Neuron (in vitro differentiated cells): ENCODE measurements at regions not wholly inside any gene's neighbourhood (a gene's known extent, or its start where the extent isn't known, plus 50 kb on each side); places are given as distances from the start of the nearest gene placed in this dataset.

Source experiments
- H2AFZ ChIP-seq: one replicate; pipeline ENCODE4 v1.6.1; 2013; ENCODE audit warnings: low read depth, mild to moderate bottlenecking, inconsistent platforms, low read length, moderate library complexity
- H3K27me3 ChIP-seq: one replicate; pipeline ENCODE4 v1.6.1; 2013; ENCODE audit warnings: low read length; ENCODE audit not compliant: insufficient read depth
- H3K36me3 ChIP-seq: one replicate; pipeline ENCODE4 v1.6.1; 2013; ENCODE audit warnings: low read length; ENCODE audit not compliant: insufficient read depth
- H3K4me1 ChIP-seq: one replicate; pipeline ENCODE4 v1.6.1; 2013; ENCODE audit warnings: low read length; ENCODE audit not compliant: insufficient read depth
- H3K4me3 ChIP-seq: 2 replicates; pipeline ENCODE4 v1.5.1; 2013; ENCODE audit warnings: mild to moderate bottlenecking, low read length, moderate library complexity
- H3K9me3 ChIP-seq: one replicate; pipeline ENCODE4 v1.6.1; 2013; ENCODE audit warnings: low read length

DNA sequence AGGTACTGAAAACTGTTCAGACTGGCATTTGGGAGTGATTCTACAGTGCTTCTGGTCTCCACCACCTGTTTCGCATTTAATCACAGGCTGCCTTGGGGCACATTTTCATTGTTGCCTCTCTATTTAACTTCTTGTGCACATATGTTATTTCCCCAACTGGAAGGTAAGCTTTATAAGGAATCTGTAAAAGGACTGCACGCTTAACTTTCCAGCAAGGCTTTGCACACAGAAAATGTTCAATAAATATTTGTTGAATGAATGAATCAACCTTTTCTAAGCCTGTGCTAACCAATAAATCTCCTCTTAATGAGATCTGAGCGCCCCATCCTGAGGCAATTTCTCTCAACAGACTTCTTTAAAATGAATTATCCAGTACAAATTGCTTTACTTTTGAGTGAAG lies 84.3 kb upstream of the ARHGAP29 start:
- Histone ChIP-seq H3K27me3 (no peaks in the 10 kb centered on the region), H3K4me3 (no peak overlapping the region), H3K9me3 (no peaks in the 10 kb centered on the region), H2AFZ (no peak overlapping the region), H3K4me1 (no peaks in the 10 kb centered on the region), H3K36me3 (no peaks in the 10 kb centered on the region)

DNA sequence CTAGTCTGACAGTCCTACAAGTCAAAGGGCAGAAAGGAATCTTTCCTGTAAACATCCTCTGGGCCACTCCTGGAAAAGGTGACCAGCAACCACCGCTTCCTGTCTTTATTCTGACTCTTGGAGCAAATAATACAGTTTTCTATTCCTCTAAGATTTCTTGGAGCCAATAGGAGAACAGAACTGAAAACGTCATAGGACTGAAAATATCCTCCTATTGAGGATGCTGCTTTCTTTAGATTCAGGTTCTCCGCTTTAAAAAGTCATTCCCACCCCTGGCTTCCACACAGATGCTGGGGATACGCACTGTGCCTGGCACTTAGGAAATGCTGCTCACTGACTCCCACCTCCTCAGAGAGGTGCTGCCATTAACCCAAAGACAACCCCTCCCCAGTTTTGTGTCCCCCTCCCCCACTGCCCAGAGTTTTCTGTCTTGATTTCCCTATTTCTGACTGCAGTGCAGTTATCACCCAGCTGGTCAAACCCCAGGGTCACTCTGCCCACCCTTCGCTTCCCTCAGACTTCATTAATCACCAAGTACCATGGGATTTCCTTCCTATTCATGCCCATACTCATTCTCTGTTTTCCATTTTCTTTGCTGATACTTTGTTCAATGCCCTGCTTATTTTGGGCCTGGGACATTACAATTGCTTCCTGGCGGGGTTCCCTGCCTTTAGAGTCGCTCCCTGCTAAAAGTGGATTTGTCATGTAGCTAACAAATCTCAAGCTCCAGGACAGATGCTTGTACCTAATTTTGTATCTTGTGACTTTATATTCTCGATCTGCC lies 82.1 kb upstream of the ARHGAP29 start:
- no peak overlapping the region for H2AFZ ChIP-seq
- no peaks in the 10 kb centered on the region for H3K9me3 ChIP-seq
- no peak overlapping the region for H3K4me3 ChIP-seq
- no peaks in the 10 kb centered on the region for H3K36me3 ChIP-seq
- H3K27me3 ChIP-seq: no peaks in the 10 kb centered on the region
- H3K4me1 ChIP-seq: no peaks in the 10 kb centered on the region

DNA sequence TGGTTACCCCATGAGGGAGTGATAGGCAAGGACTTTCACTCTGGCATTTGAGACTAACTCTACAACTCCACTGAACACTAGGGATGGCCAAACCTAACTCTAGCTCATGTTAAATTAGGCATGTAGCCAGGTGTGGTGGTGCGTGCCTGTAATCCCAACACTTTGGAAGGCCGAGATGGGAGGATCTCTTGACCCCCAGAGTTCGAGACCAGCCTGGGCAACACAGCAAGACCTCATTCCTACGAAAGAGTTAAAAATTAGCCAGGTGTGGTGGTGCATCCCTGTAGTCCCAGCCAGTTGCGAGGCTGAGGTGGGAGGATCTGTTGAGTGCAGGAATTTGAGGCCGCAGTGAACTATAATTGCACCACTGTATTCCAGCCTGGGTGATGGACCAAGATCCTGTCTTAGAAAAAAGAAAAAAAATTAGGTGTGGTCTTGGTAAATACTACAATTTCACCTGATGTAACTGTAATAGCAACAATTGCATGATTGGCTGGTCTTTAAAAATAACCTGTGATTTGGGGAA lies 81.2 kb upstream of the ARHGAP29 start:
- H3K36me3 ChIP-seq: no peaks in the 10 kb centered on the region
- no peaks in the 10 kb centered on the region for H3K27me3 ChIP-seq
- no peak overlapping the region for H2AFZ ChIP-seq
- H3K9me3 ChIP-seq: no peaks in the 10 kb centered on the region
- H3K4me3 ChIP-seq: no peak overlapping the region
- no peaks in the 10 kb centered on the region for H3K4me1 ChIP-seq

DNA sequence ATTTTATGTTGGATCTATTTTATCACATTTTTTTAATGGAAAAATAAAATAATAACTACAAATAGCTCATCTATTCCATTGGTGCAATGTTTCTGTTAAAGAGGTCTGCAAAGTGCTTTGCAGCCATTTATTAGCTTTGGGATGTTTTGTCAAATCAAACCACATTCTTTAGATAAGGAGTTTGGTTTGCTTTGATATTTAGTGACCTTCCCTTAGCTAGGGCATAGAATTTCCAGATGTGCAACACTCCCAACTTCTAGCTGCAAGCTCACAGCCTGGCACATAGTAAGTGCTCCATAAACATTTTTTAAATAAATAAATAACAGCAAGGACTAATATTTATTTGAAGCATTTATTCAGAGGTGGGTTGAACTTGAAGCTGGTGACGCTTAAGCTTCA lies 80.4 kb upstream of the ARHGAP29 start:
- no peaks in the 10 kb centered on the region for H3K27me3 ChIP-seq
- H2AFZ ChIP-seq: no peak overlapping the region
- H3K4me3 ChIP-seq: no peak overlapping the region
- no peaks in the 10 kb centered on the region for H3K9me3 ChIP-seq
- H3K4me1 ChIP-seq: no peaks in the 10 kb centered on the region
- H3K36me3 ChIP-seq: no peaks in the 10 kb centered on the region

DNA sequence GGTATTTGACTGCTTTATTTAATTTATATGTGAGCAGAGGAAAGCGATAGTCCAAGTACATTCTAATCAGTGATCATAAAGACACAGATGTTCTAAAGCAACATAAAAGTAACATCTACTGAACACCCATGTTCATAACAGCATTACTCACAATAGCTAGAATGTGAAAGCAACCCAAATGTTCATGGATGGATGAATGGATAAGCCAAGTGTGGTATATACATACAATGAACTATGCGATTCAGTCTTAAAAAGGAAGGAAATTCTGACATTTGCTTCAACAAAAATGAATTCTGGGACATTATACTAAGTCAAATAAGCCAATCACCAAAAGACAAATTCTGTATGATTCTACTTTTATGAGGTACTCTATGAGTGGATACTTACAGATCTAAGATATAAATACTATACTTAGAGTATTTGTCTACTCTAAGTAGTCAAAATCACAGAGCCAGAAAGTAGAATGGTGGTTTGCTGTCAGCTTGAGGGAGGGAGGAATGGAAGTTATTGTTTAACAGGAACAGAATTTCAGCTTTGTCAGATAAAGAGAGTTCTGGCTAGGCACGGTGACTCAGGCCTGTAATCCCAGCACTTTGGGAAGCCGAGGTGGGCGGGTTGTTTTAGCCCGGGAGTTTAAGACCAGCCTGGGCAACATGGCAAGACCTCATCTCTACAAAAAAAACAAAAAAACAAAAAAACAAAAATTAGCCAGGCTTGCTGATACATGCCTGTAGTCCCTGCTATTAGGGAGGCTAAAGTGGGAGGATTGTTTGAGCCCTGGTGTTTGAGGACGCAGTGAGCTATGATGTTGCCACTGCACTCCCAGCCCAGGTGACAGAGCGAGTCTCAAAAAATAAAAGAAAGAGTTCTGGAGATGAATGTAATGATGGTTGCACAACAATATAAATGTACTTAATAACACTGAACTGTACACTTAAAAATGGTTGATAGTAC lies 79.7 kb upstream of the ARHGAP29 start:
- no peaks in the 10 kb centered on the region for H3K27me3 ChIP-seq
- H3K36me3 ChIP-seq: no peaks in the 10 kb centered on the region
- no peaks in the 10 kb centered on the region for H3K9me3 ChIP-seq
- no peak overlapping the region for H3K4me3 ChIP-seq
- H2AFZ ChIP-seq: no peak overlapping the region
- H3K4me1 ChIP-seq: no peaks in the 10 kb centered on the region

DNA sequence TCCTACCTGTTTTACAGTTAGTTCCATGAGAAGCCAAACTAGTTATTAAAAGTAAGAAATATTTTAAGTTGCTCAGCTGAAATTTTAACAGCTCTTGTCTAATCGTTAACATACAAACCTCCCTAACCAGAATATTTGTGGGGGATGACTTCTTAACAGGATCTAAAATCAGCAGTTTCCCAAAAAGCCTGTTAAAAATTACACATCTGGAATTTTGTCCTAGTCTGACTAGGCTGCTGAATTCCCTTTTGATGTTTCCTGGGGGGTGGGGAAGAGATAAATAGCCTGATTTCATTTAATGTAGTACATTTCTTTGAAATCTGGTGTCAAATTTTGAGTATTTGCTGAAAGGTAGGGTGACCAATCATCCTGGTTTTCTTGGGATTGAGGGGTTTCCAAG lies 78.8 kb upstream of the ARHGAP29 start:
- Histone ChIP-seq H3K4me3 (no peak overlapping the region), H3K9me3 (no peaks in the 10 kb centered on the region), H2AFZ (no peak overlapping the region), H3K27me3 (no peaks in the 10 kb centered on the region), H3K4me1 (no peaks in the 10 kb centered on the region), H3K36me3 (no peaks in the 10 kb centered on the region)

DNA sequence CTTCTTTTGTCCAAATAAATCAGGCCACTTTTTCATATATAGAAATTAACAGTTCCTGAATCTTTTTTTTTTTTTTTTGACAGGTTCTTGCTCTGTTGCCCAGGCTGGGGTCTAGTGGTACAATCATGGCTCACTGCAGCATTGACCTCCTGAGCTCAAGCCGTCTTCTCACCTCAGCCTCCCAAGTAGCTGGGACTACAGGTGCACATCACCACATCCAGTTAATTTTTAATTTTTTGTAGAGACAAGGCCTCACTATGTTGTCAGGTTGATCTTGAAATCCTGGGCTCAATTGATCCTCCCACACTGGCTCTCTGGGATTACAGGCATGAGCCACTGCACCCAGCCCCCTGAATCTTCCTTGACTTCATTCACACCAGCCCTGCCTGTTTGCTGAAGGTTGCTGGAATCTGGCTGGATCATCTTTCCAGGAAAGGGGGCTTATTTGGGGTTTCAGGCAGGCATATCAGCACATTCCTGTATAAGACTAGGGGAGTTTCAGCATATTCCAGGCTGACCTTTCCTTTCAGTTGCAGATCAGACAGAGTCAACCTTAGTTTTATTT lies 78.2 kb upstream of the ARHGAP29 start:
- Histone ChIP-seq H3K4me1 (no peaks in the 10 kb centered on the region), H3K9me3 (no peaks in the 10 kb centered on the region), H3K27me3 (no peaks in the 10 kb centered on the region), H3K4me3 (no peak overlapping the region), H2AFZ (no peak overlapping the region), H3K36me3 (no peaks in the 10 kb centered on the region)

DNA sequence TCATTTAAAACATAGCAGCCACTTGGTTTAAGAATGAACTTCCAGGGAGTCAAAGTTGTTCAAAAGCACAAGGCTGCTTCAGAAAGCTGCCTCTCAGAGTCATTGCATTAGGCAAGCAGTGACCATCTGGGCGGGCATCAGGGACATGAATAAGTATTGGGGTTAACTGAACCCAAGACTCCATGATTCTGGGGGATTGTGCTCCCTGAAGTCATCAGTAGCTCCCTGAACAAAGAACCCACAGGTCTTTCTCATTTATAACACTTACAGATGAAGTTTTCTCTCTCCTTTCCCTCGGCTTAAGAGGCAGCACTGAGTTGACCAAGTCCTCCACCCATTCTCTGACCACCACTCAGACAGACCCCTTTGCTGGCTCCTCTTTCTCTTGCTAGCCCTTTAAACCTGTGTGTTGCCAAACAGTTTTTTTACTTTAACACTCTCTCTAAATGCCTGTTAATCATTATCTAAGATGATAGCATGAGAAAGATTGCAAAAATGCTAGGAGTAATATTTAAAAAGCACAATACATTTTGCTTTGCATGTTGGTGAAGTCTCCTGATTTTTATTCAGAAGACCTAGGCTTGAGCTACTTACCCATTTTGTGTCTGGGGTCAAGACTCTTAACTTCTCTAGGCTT lies 77.0 kb upstream of the ARHGAP29 start:
- no peak overlapping the region for H3K4me3 ChIP-seq
- H3K27me3 ChIP-seq: no peaks in the 10 kb centered on the region
- H3K9me3 ChIP-seq: no peaks in the 10 kb centered on the region
- no peaks in the 10 kb centered on the region for H3K36me3 ChIP-seq
- H3K4me1 ChIP-seq: no peaks in the 10 kb centered on the region
- H2AFZ ChIP-seq: no peak overlapping the region

DNA sequence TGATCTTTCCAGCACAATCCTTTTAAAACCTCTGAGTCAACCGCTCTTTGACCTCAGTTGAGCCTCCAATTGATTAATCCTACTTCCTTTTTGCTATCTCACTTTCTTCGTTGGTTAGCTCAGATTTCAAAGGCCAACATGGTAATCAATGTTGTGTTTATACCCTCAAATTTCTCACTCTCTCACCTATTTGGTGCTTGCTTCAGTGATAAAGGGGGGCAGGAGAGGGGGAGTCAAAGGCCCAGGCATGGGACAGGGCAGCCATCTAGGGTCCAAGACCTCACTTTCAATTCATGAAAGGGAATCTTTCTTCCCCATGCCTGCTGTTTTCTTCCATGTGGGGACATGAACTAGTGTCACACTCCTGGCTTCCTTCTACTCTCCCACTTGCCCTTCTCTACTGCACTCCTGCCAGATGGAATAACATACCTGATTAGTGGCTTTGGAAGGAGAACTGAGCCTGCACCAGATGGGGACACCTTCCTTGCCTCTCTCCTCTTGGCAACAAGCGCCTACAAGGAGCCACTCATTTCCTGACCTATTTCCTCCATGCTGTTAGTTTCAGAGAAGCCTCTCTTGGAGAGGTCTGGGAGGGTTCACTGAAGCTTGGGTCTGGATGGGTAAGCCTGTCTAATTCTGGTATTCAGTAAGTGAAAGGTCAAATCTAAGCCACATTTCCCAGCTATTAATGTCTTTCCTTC lies 73.3 kb upstream of the ARHGAP29 start:
- Histone ChIP-seq H3K36me3 (no peaks in the 10 kb centered on the region), H3K27me3 (no peaks in the 10 kb centered on the region), H3K4me3 (no peak overlapping the region), H3K4me1 (no peaks in the 10 kb centered on the region), H2AFZ (no peak overlapping the region), H3K9me3 (no peaks in the 10 kb centered on the region)

DNA sequence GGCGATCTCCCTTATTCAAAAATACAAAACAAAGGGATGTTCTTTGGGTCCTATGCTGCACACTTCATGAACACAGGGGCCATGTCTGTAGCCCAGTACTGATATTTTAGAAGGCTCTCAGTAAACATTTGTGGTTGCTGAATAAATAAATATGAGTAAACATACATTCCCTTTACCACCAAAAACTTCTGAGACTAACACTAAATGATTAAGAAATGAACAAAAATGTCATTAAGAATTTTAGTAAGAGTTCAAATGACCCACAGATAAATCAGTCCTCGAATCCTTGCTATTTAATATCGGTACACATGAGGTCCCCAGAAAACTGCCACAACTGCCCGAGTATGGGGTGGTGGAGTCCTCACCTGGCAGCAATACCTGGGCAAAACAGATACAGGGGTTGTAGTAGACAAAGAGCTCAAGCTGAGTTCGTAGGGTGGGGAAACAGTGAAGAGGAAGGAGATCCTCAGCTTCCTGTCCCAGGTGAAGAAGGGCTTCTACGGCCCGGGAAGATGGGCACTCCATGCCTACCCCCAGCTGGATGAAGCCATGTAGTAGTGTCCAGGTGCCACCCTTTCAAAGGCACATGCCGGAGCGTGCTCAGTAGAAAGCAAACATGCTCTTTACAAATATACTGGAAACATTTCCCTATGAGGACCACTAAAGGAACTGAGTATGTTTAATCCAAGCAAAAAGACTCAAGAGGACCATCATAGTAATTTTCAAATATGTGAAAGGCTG lies 72.6 kb upstream of the ARHGAP29 start:
- Histone ChIP-seq H3K4me1 (no peaks in the 10 kb centered on the region), H3K9me3 (no peaks in the 10 kb centered on the region)

DNA sequence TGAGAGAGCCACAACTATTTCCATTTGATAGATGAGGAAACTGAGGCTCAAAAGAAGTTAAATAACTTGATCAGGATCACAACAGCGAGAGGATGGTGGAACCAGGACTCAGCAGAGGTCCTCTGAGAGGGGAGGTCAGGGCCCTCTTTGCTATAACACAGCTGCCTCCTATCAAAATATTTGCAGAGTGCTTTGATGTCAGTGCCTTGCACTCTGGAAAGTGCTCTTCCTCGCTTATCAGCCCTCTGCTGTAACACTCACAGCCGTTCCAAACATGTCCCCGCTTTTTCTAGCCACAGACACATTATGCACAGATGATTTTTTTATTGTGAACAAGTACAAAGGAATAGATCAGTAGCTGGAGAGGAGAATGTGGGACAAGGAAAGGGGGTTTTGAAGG lies 71.8 kb upstream of the ARHGAP29 start:
- no peaks in the 10 kb centered on the region for H3K27me3 ChIP-seq
- H3K36me3 ChIP-seq: no peaks in the 10 kb centered on the region
- H3K4me3 ChIP-seq: no peak overlapping the region
- H2AFZ ChIP-seq: no peak overlapping the region
- no peaks in the 10 kb centered on the region for H3K9me3 ChIP-seq
- no peaks in the 10 kb centered on the region for H3K4me1 ChIP-seq

More for the DNA sequence above, 72.6 kb upstream of the ARHGAP29 start:
- Histone ChIP-seq H3K36me3 (no peaks in the 10 kb centered on the region), H2AFZ (no peak overlapping the region), H3K27me3 (no peaks in the 10 kb centered on the region), H3K4me3 (no peak overlapping the region)

DNA sequence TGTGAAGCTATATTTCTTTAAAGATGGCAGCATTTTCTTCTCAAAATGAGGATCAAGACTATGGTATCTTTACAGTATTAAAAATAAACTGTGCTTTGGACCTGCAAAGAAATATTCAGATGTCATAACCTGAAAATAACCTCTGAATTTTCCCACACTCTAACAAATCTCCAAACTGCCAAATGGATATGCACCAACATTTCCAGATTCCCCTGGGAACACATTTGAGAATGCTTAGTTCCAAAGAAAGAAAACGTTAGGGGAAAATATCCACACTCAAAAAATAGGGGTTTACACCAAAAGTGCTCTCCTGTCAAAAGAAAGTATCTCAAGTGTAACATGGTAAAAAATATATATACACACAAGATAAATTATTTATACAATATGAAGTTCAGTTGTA lies 69.1 kb upstream of the ARHGAP29 start:
- H3K9me3 ChIP-seq: no peaks in the 10 kb centered on the region
- H3K36me3 ChIP-seq: no peaks in the 10 kb centered on the region

More for the DNA sequence above, 69.1 kb upstream of the ARHGAP29 start:
- H3K27me3 ChIP-seq: no peaks in the 10 kb centered on the region
- H3K4me3 ChIP-seq: no peak overlapping the region
- no peaks in the 10 kb centered on the region for H3K4me1 ChIP-seq
- H2AFZ ChIP-seq: no peak overlapping the region
